GM18499 (cell line): ENCODE measurements at regions not wholly inside any gene's neighbourhood (a gene's known extent, or its start where the extent isn't known, plus 50 kb on each side); places are given as distances from the start of the nearest gene placed in this dataset.
"Not testable (repeated sequence)": the region's sequence is repeated elsewhere in the genome, so short reads cannot be mapped to it uniquely, and the experiment has no call there.

ENCODE experiments used
- ATAC-seq: cut with Tn5 transposase; IDR thresholded peaks from one replicate; pipeline ENCODE4 v1.9.1; 2021; ENCODE audit warnings: moderate number of reproducible peaks; ENCODE audit not compliant: insufficient read depth, unreplicated experiment

- no peak for ATAC-seq
These were observed 54.9 kb upstream of the NLGN1 start for GRCh38 chr3:173342679-173343078.

- ATAC-seq: no peak
These were observed 56.9 kb upstream of the NLGN1 start for GRCh38 chr3:173340626-173341025.

- no peak for ATAC-seq
These were observed 61.3 kb upstream of the NLGN1 start for GRCh38 chr3:173336261-173336660.

GRCh38 chr3:173306110-173306509 lies 91.4 kb upstream of the NLGN1 start:
- no peak for ATAC-seq

- ATAC-seq: no peak
These were observed 93.3 kb upstream of the NLGN1 start for GRCh38 chr3:173304182-173304800.

GRCh38 chr3:173301647-173302046 lies 95.9 kb upstream of the NLGN1 start:
- ATAC-seq: no peak

GRCh38 chr3:173289072-173289471 lies 108.5 kb upstream of the NLGN1 start:
- no peak for ATAC-seq

- ATAC-seq: no peak
These were observed 110.2 kb upstream of the NLGN1 start for GRCh38 chr3:173287361-173287760.

GRCh38 chr3:173286507-173286906 lies 111.0 kb upstream of the NLGN1 start:
- ATAC-seq: not testable (repeated sequence)

GRCh38 chr3:173284301-173284700 lies 113.2 kb upstream of the NLGN1 start:
- ATAC-seq: no peak

- peak; percentile 63 for ATAC-seq
These were observed 121.8 kb upstream of the NLGN1 start for GRCh38 chr3:173275740-173276139.

- no peak for ATAC-seq
These were observed 123.7 kb upstream of the NLGN1 start for GRCh38 chr3:173273838-173274237.

- ATAC-seq: no peak
These were observed 127.7 kb upstream of the SPATA16 start for GRCh38 chr3:173268781-173269180.

GRCh38 chr3:173267716-173268115 lies 126.7 kb upstream of the SPATA16 start:
- ATAC-seq: no peak

- ATAC-seq: no peak
These were observed 125.4 kb upstream of the SPATA16 start for GRCh38 chr3:173266441-173266840.

- no peak for ATAC-seq
These were observed 117.7 kb upstream of the SPATA16 start for GRCh38 chr3:173258697-173259096.

GRCh38 chr3:173257797-173258196 lies 116.8 kb upstream of the SPATA16 start:
- ATAC-seq: no peak

GRCh38 chr3:173255555-173255954 lies 114.5 kb upstream of the SPATA16 start:
- no peak for ATAC-seq

- no peak for ATAC-seq
These were observed 112.4 kb upstream of the SPATA16 start for GRCh38 chr3:173253471-173253870.

- ATAC-seq: no peak
These were observed 108.4 kb upstream of the SPATA16 start for GRCh38 chr3:173249457-173249856.

- ATAC-seq: no peak
These were observed 100.7 kb upstream of the SPATA16 start for GRCh38 chr3:173241727-173242126.

GRCh38 chr3:173238091-173238490 lies 97.1 kb upstream of the SPATA16 start:
- no peak for ATAC-seq

- ATAC-seq: no peak
These were observed 84.3 kb upstream of the SPATA16 start for GRCh38 chr3:173225351-173225750.
